ENCODE measurements at regions not wholly inside any gene's neighbourhood (a gene's known extent, or its start where the extent isn't known, plus 50 kb on each side); places are given as distances from the start of the nearest gene placed in this dataset.

DNA sequence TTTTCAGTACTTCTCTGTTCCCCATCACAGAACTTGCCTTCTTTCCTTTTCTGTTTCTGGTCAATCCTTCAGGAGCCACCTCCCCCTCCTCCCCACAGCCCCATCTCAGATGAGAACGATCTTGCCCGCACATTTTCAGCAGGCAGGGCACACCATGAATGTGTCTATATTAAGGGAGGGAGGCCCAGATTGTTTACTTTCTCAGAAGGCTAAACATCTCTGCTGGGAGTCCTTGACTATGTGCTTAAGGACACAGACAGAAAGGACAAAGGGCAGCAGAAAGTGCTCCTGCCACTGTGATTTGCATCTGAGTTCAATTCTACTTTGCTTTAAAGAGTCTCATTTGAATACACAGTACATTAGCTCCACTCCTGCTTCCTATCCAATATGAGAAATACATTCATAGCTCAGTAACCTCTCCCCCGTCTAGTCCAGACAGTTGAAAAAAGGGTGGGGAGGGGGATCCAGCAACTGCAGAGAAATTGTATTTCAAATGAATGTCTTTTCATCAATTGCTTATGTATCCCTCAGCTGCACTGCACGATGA, 175.0 kb upstream of the PARD3B start:
- H3K79me2 ChIP-seq (ENCODE audit: low read length), result no peaks in the 10 kb centered on the region
- no peak overlapping the region for H3K9ac ChIP-seq (ENCODE audit: low read length)
- H3K9me2 ChIP-seq (replicated peaks; ENCODE audit: insufficient read depth, low read length), result no peaks in the 10 kb centered on the region
- no peaks in the 10 kb centered on the region for H3K36me3 ChIP-seq (ENCODE audit: insufficient read depth, low read length)
- no peak for DNase-seq
- no peak overlapping the region for H3K4me3 ChIP-seq (ENCODE audit: low read length)
- no peaks in the 10 kb centered on the region for H3K9me3 ChIP-seq (ENCODE audit: low read length)
- H4K20me1 ChIP-seq (ENCODE audit: insufficient read depth, low read depth, low read length), result no peaks in the 10 kb centered on the region
- H3K4me2 ChIP-seq (ENCODE audit: low read depth, low read length, poor library complexity, severe bottlenecking), result no peak overlapping the region
- 0 out of 2 replicates have a peak, but pooled peaks cover 2% of the 10 kb centered on the region for H3K27me3 ChIP-seq (ENCODE audit: low read length)
- H3K4me1 ChIP-seq (ENCODE audit: low read length), result no peaks in the 10 kb centered on the region
- no peak overlapping the region for H2AFZ ChIP-seq (ENCODE audit: low read length)
- no peak overlapping the region for H3K27ac ChIP-seq (ENCODE audit: low read length)

DNA sequence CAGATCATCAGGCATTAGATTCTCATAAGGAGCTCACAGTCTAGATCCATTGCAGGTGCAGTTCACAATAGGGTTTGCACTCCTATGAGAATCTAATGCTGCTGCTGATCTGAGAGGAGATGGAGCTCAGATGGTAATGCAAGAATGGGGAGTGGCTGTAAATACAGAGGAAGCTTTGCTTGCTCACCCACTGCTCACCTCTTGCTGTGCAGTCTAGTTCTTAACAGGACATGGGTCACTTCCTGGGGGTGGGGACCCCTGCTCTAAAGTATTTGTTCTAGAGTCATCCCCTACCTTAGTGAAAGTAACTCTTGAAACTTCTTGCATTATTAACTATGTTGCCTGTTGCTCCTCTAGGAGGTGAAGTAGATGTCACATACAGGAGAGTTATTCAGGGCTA, 171.3 kb upstream of the PARD3B start:
- Histone ChIP-seq H4K20me1 (ENCODE audit: insufficient read depth, low read depth, low read length) (no peaks in the 10 kb centered on the region), H3K79me2 (ENCODE audit: low read length) (no peaks in the 10 kb centered on the region), H3K9me2 (replicated peaks; ENCODE audit: insufficient read depth, low read length) (no peaks in the 10 kb centered on the region), H3K4me1 (ENCODE audit: low read length) (no peaks in the 10 kb centered on the region), H3K9ac (ENCODE audit: low read length) (no peak overlapping the region), H3K4me2 (ENCODE audit: low read depth, low read length, poor library complexity, severe bottlenecking) (no peak overlapping the region), H3K9me3 (ENCODE audit: low read length) (no peaks in the 10 kb centered on the region), H3K36me3 (ENCODE audit: insufficient read depth, low read length) (no peaks in the 10 kb centered on the region), H3K4me3 (ENCODE audit: low read length) (no peak overlapping the region), H2AFZ (ENCODE audit: low read length) (no peak overlapping the region), H3K27me3 (ENCODE audit: low read length) (0 out of 2 replicates have a peak, but pooled peaks cover 2% of the 10 kb centered on the region), H3K27ac (ENCODE audit: low read length) (no peak overlapping the region)
- no peak for DNase-seq

- Histone ChIP-seq H3K79me2 (ENCODE audit: low read length) (no peaks in the 10 kb centered on the region), H2AFZ (ENCODE audit: low read length) (no peak overlapping the region), H4K20me1 (ENCODE audit: insufficient read depth, low read depth, low read length) (no peaks in the 10 kb centered on the region), H3K4me1 (ENCODE audit: low read length) (no peaks in the 10 kb centered on the region), H3K27ac (ENCODE audit: low read length) (no peak overlapping the region), H3K27me3 (ENCODE audit: low read length) (no peaks in the 10 kb centered on the region), H3K36me3 (ENCODE audit: insufficient read depth, low read length) (no peaks in the 10 kb centered on the region), H3K4me3 (ENCODE audit: low read length) (no peak overlapping the region), H3K9me3 (ENCODE audit: low read length) (no peaks in the 10 kb centered on the region), H3K9ac (ENCODE audit: low read length) (no peak overlapping the region), H3K4me2 (ENCODE audit: low read depth, low read length, poor library complexity, severe bottlenecking) (no peak overlapping the region), H3K9me2 (replicated peaks; ENCODE audit: insufficient read depth, low read length) (no peaks in the 10 kb centered on the region)
- no peak for DNase-seq
These were observed 165.0 kb upstream of the PARD3B start for GRCh38 chr2:204380141-204380881.

DNA sequence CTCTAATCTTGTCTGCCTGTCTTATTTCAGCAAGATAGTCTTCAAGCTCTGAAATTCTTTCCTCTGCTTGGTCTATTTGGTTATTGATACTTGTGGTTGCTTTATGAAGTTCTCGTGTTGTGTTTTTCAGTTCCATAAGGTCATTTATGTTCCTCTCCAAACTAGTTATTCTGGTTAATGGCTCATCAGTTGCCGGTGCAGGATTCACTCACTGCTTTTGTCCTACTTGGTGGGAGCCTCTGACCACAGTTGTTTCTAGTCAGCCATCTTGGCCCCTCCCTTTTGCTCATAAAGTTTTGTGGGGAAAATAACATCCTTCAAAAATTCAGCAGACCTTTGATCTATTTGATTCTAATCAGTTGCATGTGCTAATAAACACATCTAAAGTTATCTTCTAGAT, 158.6 kb upstream of the PARD3B start:
- Histone ChIP-seq H2AFZ (ENCODE audit: low read length) (no peak overlapping the region), H3K27me3 (ENCODE audit: low read length) (no peaks in the 10 kb centered on the region)
- no peak for DNase-seq

GRCh38 chr2:204389120-204389519, 156.2 kb upstream of the PARD3B start:
- H3K27me3 ChIP-seq (ENCODE audit: low read length), result no peaks in the 10 kb centered on the region
- no peaks in the 10 kb centered on the region for H3K4me1 ChIP-seq (ENCODE audit: low read length)
- H3K4me3 ChIP-seq (ENCODE audit: low read length), result no peak overlapping the region
- no peaks in the 10 kb centered on the region for H3K36me3 ChIP-seq (ENCODE audit: insufficient read depth, low read length)
- H2AFZ ChIP-seq (ENCODE audit: low read length), result no peak overlapping the region
- no peaks in the 10 kb centered on the region for H4K20me1 ChIP-seq (ENCODE audit: insufficient read depth, low read depth, low read length)
- H3K27ac ChIP-seq (ENCODE audit: low read length), result no peak overlapping the region
- no peaks in the 10 kb centered on the region for H3K9me3 ChIP-seq (ENCODE audit: low read length)
- H3K9ac ChIP-seq (ENCODE audit: low read length), result no peak overlapping the region
- no peaks in the 10 kb centered on the region for H3K79me2 ChIP-seq (ENCODE audit: low read length)
- no peaks in the 10 kb centered on the region for H3K9me2 ChIP-seq (replicated peaks; ENCODE audit: insufficient read depth, low read length)
- no peak for DNase-seq
- no peak overlapping the region for H3K4me2 ChIP-seq (ENCODE audit: low read depth, low read length, poor library complexity, severe bottlenecking)

More for the DNA sequence above, 158.6 kb upstream of the PARD3B start:
- H3K4me1 ChIP-seq (ENCODE audit: low read length), result no peaks in the 10 kb centered on the region
- H3K27ac ChIP-seq (ENCODE audit: low read length), result no peak overlapping the region
- H3K4me3 ChIP-seq (ENCODE audit: low read length), result no peak overlapping the region
- H4K20me1 ChIP-seq (ENCODE audit: insufficient read depth, low read depth, low read length), result no peaks in the 10 kb centered on the region
- no peaks in the 10 kb centered on the region for H3K9me3 ChIP-seq (ENCODE audit: low read length)
- H3K36me3 ChIP-seq (ENCODE audit: insufficient read depth, low read length), result no peaks in the 10 kb centered on the region
- H3K9me2 ChIP-seq (replicated peaks; ENCODE audit: insufficient read depth, low read length), result no peaks in the 10 kb centered on the region
- H3K9ac ChIP-seq (ENCODE audit: low read length), result no peak overlapping the region
- H3K79me2 ChIP-seq (ENCODE audit: low read length), result no peaks in the 10 kb centered on the region
- H3K4me2 ChIP-seq (ENCODE audit: low read depth, low read length, poor library complexity, severe bottlenecking), result no peak overlapping the region

GRCh38 chr2:204389856-204390255, 155.4 kb upstream of the PARD3B start:
- DNase-seq, result no peak
- Histone ChIP-seq H3K4me3 (ENCODE audit: low read length) (no peak overlapping the region), H3K27me3 (ENCODE audit: low read length) (no peaks in the 10 kb centered on the region)

GRCh38 chr2:204395539-204395938, 149.7 kb upstream of the PARD3B start:
- DNase-seq, result no peak
- Histone ChIP-seq H3K27ac (ENCODE audit: low read length) (no peak overlapping the region), H3K27me3 (ENCODE audit: low read length) (no peaks in the 10 kb centered on the region), H3K79me2 (ENCODE audit: low read length) (no peaks in the 10 kb centered on the region), H2AFZ (ENCODE audit: low read length) (no peak overlapping the region), H3K9ac (ENCODE audit: low read length) (no peak overlapping the region), H3K4me3 (ENCODE audit: low read length) (no peak overlapping the region), H3K36me3 (ENCODE audit: insufficient read depth, low read length) (no peaks in the 10 kb centered on the region), H3K4me2 (ENCODE audit: low read depth, low read length, poor library complexity, severe bottlenecking) (no peak overlapping the region), H3K9me3 (ENCODE audit: low read length) (no peaks in the 10 kb centered on the region), H3K4me1 (ENCODE audit: low read length) (no peaks in the 10 kb centered on the region), H4K20me1 (ENCODE audit: insufficient read depth, low read depth, low read length) (no peaks in the 10 kb centered on the region), H3K9me2 (replicated peaks; ENCODE audit: insufficient read depth, low read length) (no peaks in the 10 kb centered on the region)

More at GRCh38 chr2:204389856-204390255, 155.4 kb upstream of the PARD3B start:
- H3K79me2 ChIP-seq (ENCODE audit: low read length), result no peaks in the 10 kb centered on the region
- H4K20me1 ChIP-seq (ENCODE audit: insufficient read depth, low read depth, low read length), result no peaks in the 10 kb centered on the region
- H3K9me3 ChIP-seq (ENCODE audit: low read length), result no peaks in the 10 kb centered on the region
- H3K27ac ChIP-seq (ENCODE audit: low read length), result no peak overlapping the region
- H3K9ac ChIP-seq (ENCODE audit: low read length), result no peak overlapping the region
- H3K4me2 ChIP-seq (ENCODE audit: low read depth, low read length, poor library complexity, severe bottlenecking), result no peak overlapping the region
- H3K36me3 ChIP-seq (ENCODE audit: insufficient read depth, low read length), result no peaks in the 10 kb centered on the region
- H3K4me1 ChIP-seq (ENCODE audit: low read length), result no peaks in the 10 kb centered on the region
- H3K9me2 ChIP-seq (replicated peaks; ENCODE audit: insufficient read depth, low read length), result no peaks in the 10 kb centered on the region
- no peak overlapping the region for H2AFZ ChIP-seq (ENCODE audit: low read length)

- DNase-seq, result no peak
- no peaks in the 10 kb centered on the region for H3K36me3 ChIP-seq (ENCODE audit: insufficient read depth, low read length)
These were observed 144.2 kb upstream of the PARD3B start for GRCh38 chr2:204401114-204401513.

More at GRCh38 chr2:204401114-204401513, 144.2 kb upstream of the PARD3B start:
- Histone ChIP-seq H3K27ac (ENCODE audit: low read length) (no peak overlapping the region), H3K4me1 (ENCODE audit: low read length) (no peaks in the 10 kb centered on the region), H3K9ac (ENCODE audit: low read length) (no peak overlapping the region), H4K20me1 (ENCODE audit: insufficient read depth, low read depth, low read length) (no peaks in the 10 kb centered on the region), H3K9me3 (ENCODE audit: low read length) (no peaks in the 10 kb centered on the region), H3K4me3 (ENCODE audit: low read length) (no peak overlapping the region), H3K79me2 (ENCODE audit: low read length) (no peaks in the 10 kb centered on the region), H3K9me2 (replicated peaks; ENCODE audit: insufficient read depth, low read length) (no peaks in the 10 kb centered on the region), H3K27me3 (ENCODE audit: low read length) (no peaks in the 10 kb centered on the region), H2AFZ (ENCODE audit: low read length) (no peak overlapping the region), H3K4me2 (ENCODE audit: low read depth, low read length, poor library complexity, severe bottlenecking) (no peak overlapping the region)
